ENCODE measurements at regions not wholly inside any gene's neighbourhood (a gene's known extent, or its start where the extent isn't known, plus 50 kb on each side); places are given as distances from the start of the nearest gene placed in this dataset.

DNA sequence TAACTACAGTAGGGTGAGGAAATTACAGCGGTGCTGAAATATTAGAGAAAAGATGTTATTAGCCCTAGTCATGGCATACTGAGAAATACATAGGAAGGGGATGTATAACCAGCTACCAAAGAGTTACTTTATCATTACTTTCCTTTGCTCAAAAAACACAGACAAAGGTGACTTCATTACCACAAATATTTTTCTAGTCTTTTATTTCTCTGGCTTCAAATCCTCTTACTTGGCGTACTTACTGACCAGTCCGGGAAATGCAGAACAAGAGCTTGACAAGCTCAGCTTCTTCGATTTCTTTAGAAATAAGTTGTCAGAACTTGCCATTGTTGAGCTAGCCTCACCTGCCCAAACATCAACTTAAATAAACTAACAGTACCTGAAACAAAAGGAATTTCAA is 142.1 kb upstream of the TMCO5A start:
- TF ChIP-seq POLR2AphosphoS5 (IDR thresholded peaks at IDR 0.05; ENCODE audit: low read depth, low read length) (no peak), POLR2A (IDR thresholded peaks at IDR 0.05; ENCODE audit: low read depth, low read length) (no peak), TAF1 (IDR thresholded peaks at IDR 0.05; ENCODE audit: borderline replicate concordance, low read depth, low read length) (no peak)
